SH-SY5Y (cell line): ENCODE measurements at regions not wholly inside any gene's neighbourhood (a gene's known extent, or its start where the extent isn't known, plus 50 kb on each side); places are given as distances from the start of the nearest gene placed in this dataset.

Experiments used
- GATA2 ChIP-seq: IDR thresholded peaks from 2 replicates; pipeline ENCODE4 v1.6.1; 2011; ENCODE audit warnings: mild to moderate bottlenecking, low read depth, low read length
- GATA3 ChIP-seq: IDR thresholded peaks from 2 replicates; pipeline ENCODE4 v1.6.1; 2011; ENCODE audit warnings: low read depth, mild to moderate bottlenecking, low read length, moderate library complexity

- no peak for TF ChIP-seq GATA3
- TF ChIP-seq GATA2, result no peak
Measured at GRCh38 chr1:115404911-115405310, 66.9 kb upstream of the NGF start.
